ENCODE measurements at regions not wholly inside any gene's neighbourhood (a gene's known extent, or its start where the extent isn't known, plus 50 kb on each side); places are given as distances from the start of the nearest gene placed in this dataset.

DNA sequence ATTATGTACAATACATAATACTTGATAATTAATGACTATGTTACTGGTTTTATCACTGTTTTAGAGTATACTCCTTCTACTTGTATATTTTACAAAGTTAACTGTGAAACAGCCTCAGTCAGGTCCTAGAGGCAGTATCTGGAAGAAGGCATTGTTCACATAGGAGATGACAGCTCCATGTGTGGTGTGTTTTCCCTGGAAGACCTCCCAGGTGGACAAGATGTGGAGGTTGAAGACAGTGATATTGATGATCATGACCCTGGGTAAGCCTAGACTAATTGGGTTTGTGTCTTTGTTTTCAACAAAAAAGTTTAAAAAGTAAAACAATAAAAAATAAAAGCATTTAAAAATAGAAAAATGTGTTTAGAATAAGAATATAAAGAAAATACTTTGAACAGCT lies 96.4 kb downstream of the TRIB2 start:
- TF ChIP-seq CTCF (IDR thresholded peaks at IDR 0.05) (no peak), EZH2 (IDR thresholded peaks at IDR 0.05) (no peak)
